Stomach (tissue), 4 donors: ENCODE measurements at regions not wholly inside any gene's neighbourhood (a gene's known extent, or its start where the extent isn't known, plus 50 kb on each side); places are given as distances from the start of the nearest gene placed in this dataset.

ENCODE experiments used
- EP300 ChIP-seq: sonication (generic); formaldehyde crosslinking; IDR thresholded peaks from one replicate; pipeline ENCODE4 v1.6.1; 2017; ENCODE audit warnings: antibody characterized with exemption
- POLR2A ChIP-seq, 4 donors: fragments of 450-650 bp; IDR thresholded peaks; one replicate each; pipeline ENCODE4 v1.6.1; 2016; ENCODE audit warnings: antibody characterized with exemption in 4 of 4, control low read depth in 2 of 4, mild to moderate bottlenecking in 1 of 4, moderate library complexity in 1 of 4
- POLR2AphosphoS5 ChIP-seq, 3 donors: sonication (generic); formaldehyde crosslinking; IDR thresholded peaks; one replicate each; pipeline ENCODE4 v1.6.1; 2016; ENCODE audit warnings: antibody characterized with exemption in 3 of 3
- TF ChIP-seq, protein P1 (sequence below), 7 experiments: fragments of 450-650 bp in 4 of 7; fragments of 200-600 bp in 3 of 7; sonication (generic) in 3 of 7; IDR thresholded peaks; one replicate each; pipeline ENCODE4 v1.5.1; 2016 to 2019; ENCODE audit warnings: antibody characterized with exemption in 7 of 7, control low read depth in 2 of 7, mild to moderate bottlenecking in 1 of 7

DNA sequence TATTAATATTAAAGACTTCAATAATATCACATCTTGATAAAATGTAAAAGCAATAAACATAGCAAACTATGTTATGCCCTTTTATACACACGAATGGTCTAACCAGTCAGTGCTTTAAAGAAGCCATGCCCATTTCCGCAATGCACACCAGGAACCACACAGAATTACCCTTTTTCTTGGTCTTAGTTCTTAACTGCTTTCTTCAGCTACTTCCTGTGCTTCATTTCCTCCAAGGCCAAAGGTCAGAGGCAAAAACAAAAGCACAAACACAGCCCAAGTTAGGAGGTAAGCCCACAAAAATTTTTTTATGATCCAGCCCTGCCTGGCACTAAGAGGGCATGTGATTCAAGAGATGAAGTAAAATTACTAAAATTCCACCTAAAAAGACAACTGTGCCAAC is 267.2 kb downstream of the FBXO15 start:
- TF ChIP-seq, protein P1, sequence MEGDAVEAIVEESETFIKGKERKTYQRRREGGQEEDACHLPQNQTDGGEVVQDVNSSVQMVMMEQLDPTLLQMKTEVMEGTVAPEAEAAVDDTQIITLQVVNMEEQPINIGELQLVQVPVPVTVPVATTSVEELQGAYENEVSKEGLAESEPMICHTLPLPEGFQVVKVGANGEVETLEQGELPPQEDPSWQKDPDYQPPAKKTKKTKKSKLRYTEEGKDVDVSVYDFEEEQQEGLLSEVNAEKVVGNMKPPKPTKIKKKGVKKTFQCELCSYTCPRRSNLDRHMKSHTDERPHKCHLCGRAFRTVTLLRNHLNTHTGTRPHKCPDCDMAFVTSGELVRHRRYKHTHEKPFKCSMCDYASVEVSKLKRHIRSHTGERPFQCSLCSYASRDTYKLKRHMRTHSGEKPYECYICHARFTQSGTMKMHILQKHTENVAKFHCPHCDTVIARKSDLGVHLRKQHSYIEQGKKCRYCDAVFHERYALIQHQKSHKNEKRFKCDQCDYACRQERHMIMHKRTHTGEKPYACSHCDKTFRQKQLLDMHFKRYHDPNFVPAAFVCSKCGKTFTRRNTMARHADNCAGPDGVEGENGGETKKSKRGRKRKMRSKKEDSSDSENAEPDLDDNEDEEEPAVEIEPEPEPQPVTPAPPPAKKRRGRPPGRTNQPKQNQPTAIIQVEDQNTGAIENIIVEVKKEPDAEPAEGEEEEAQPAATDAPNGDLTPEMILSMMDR (IDR thresholded peaks at IDR 0.05) = no peak
- TF ChIP-seq POLR2A (IDR thresholded peaks at IDR 0.05) = no peak
- no peak for TF ChIP-seq POLR2AphosphoS5 (IDR thresholded peaks at IDR 0.05)
- TF ChIP-seq EP300 = no peak
